HEK293 (cell line): ENCODE measurements at regions not wholly inside any gene's neighbourhood (a gene's known extent, or its start where the extent isn't known, plus 50 kb on each side); places are given as distances from the start of the nearest gene placed in this dataset.
A peak's percentile ranks its signal among the peaks of the same experiment; 100 is the strongest.

ENCODE experiments used
- BCL11A ChIP-seq: fragments of 450-650 bp; formaldehyde crosslinking; IDR thresholded peaks from 2 replicates; pipeline ENCODE4 v1.5.1; 2016; ENCODE audit warnings: low read depth, missing biosample characterization, missing genetic modification characterization
- EGR2 ChIP-seq: fragments of 450-650 bp; formaldehyde crosslinking; IDR thresholded peaks from 2 replicates; pipeline ENCODE4 v1.5.1; 2016; ENCODE audit warnings: low read depth, missing biosample characterization, missing genetic modification characterization
- GLIS1 ChIP-seq: fragments of 450-650 bp; formaldehyde crosslinking; IDR thresholded peaks from 2 replicates; pipeline ENCODE4 v1.5.1; 2016; ENCODE audit warnings: missing biosample characterization, missing genetic modification characterization
- HOXC10 ChIP-seq: sonication (generic); formaldehyde crosslinking; IDR thresholded peaks from 2 replicates; pipeline ENCODE4 v1.8.1; 2023; ENCODE audit warnings: mild to moderate bottlenecking, missing genetic modification reagents
- KLF10 ChIP-seq: fragments of 450-650 bp; IDR thresholded peaks from 2 replicates; pipeline ENCODE4 v1.5.1; 2018; ENCODE audit warnings: missing biosample characterization, mild to moderate bottlenecking, missing genetic modification characterization
- MZF1 ChIP-seq: fragments of 450-650 bp; formaldehyde crosslinking; IDR thresholded peaks from 2 replicates; pipeline ENCODE4 v1.5.1; 2017; ENCODE audit warnings: missing biosample characterization, missing genetic modification characterization, borderline replicate concordance
- PRDM1 ChIP-seq: fragments of 450-650 bp; formaldehyde crosslinking; IDR thresholded peaks from 2 replicates; pipeline ENCODE4; 2016; ENCODE audit warnings: missing biosample characterization, missing genetic modification characterization
- REPIN1 ChIP-seq: fragments of 450-650 bp; formaldehyde crosslinking; IDR thresholded peaks from 2 replicates; pipeline ENCODE4 v1.5.1; 2017; ENCODE audit warnings: missing biosample characterization, missing genetic modification characterization, low read depth
- SCRT1 ChIP-seq: fragments of 450-650 bp; formaldehyde crosslinking; IDR thresholded peaks from 2 replicates; pipeline ENCODE4 v1.5.1; 2016; ENCODE audit warnings: missing biosample characterization, missing genetic modification characterization, borderline replicate concordance
- WT1 ChIP-seq: fragments of 450-650 bp; formaldehyde crosslinking; IDR thresholded peaks from 2 replicates; pipeline ENCODE4 v1.5.1; 2016; ENCODE audit warnings: missing biosample characterization, missing genetic modification characterization
- YY1 ChIP-seq: fragments of 450-650 bp; formaldehyde crosslinking; IDR thresholded peaks from 2 replicates; pipeline ENCODE4 v1.5.1; 2018; ENCODE audit warnings: missing biosample characterization, missing genetic modification characterization
- ZBTB1 ChIP-seq: fragments of 450-650 bp; formaldehyde crosslinking; IDR thresholded peaks from 2 replicates; pipeline ENCODE4 v1.5.1; 2016; ENCODE audit warnings: missing biosample characterization, missing genetic modification characterization
- ZBTB20 ChIP-seq: fragments of 450-650 bp; formaldehyde crosslinking; IDR thresholded peaks from 2 replicates; pipeline ENCODE4 v1.5.1; 2016; ENCODE audit warnings: missing biosample characterization, missing genetic modification characterization
- ZFP69B ChIP-seq: fragments of 450-650 bp; formaldehyde crosslinking; IDR thresholded peaks from 2 replicates; pipeline ENCODE4 v1.5.1; 2016; ENCODE audit warnings: missing biosample characterization, missing genetic modification characterization
- ZIC2 ChIP-seq: fragments of 450-650 bp; formaldehyde crosslinking; IDR thresholded peaks from 2 replicates; pipeline ENCODE4 v1.5.1; 2016; ENCODE audit warnings: missing biosample characterization, missing genetic modification characterization
- ZNF10 ChIP-seq: fragments of 450-650 bp; formaldehyde crosslinking; IDR thresholded peaks from 2 replicates; pipeline ENCODE4 v1.5.1; 2017; ENCODE audit warnings: missing biosample characterization, missing genetic modification characterization
- ZNF112 ChIP-seq: fragments of 450-650 bp; formaldehyde crosslinking; IDR thresholded peaks from 2 replicates; pipeline ENCODE4 v1.5.0; 2017; ENCODE audit warnings: missing biosample characterization, missing genetic modification characterization
- ZNF121 ChIP-seq: fragments of 450-650 bp; formaldehyde crosslinking; IDR thresholded peaks from 2 replicates; pipeline ENCODE4 v1.5.1; 2016; ENCODE audit warnings: missing biosample characterization, missing genetic modification characterization
- ZNF138 ChIP-seq: fragments of 450-650 bp; formaldehyde crosslinking; IDR thresholded peaks from 2 replicates; pipeline ENCODE4 v1.5.1; 2016; ENCODE audit warnings: missing biosample characterization, missing genetic modification characterization, borderline replicate concordance
- ZNF214 ChIP-seq: fragments of 450-650 bp; formaldehyde crosslinking; IDR thresholded peaks from 2 replicates; pipeline ENCODE4 v1.5.1; 2017; ENCODE audit warnings: missing biosample characterization, mild to moderate bottlenecking, missing genetic modification characterization, borderline replicate concordance
- ZNF335 ChIP-seq: fragments of 450-650 bp; formaldehyde crosslinking; conservative IDR thresholded peaks from 2 replicates; pipeline ENCODE4 v1.5.1; 2016; ENCODE audit warnings: missing biosample characterization, missing genetic modification characterization
- ZNF423 ChIP-seq: fragments of 450-650 bp; formaldehyde crosslinking; IDR thresholded peaks from 2 replicates; pipeline ENCODE4 v1.5.1; 2016; ENCODE audit warnings: missing biosample characterization, missing genetic modification characterization
- ZNF473 ChIP-seq: fragments of 450-650 bp; formaldehyde crosslinking; IDR thresholded peaks from 2 replicates; pipeline ENCODE4 v1.5.1; 2017; ENCODE audit warnings: missing biosample characterization, missing genetic modification characterization
- ZNF501 ChIP-seq: fragments of 450-650 bp; formaldehyde crosslinking; IDR thresholded peaks from 2 replicates; pipeline ENCODE4 v1.5.1; 2016; ENCODE audit warnings: missing biosample characterization, missing genetic modification characterization
- ZNF530 ChIP-seq: fragments of 450-650 bp; formaldehyde crosslinking; IDR thresholded peaks from 2 replicates; pipeline ENCODE4 v1.5.1; 2016; ENCODE audit warnings: low read depth, missing biosample characterization, missing genetic modification characterization
- ZNF571 ChIP-seq: fragments of 450-650 bp; formaldehyde crosslinking; IDR thresholded peaks from 2 replicates; pipeline ENCODE4 v1.5.0; 2017; ENCODE audit warnings: missing biosample characterization, missing genetic modification characterization
- ZNF600 ChIP-seq: fragments of 450-650 bp; formaldehyde crosslinking; IDR thresholded peaks from 2 replicates; pipeline ENCODE4 v1.5.1; 2016; ENCODE audit warnings: missing biosample characterization, missing genetic modification characterization
- ZNF610 ChIP-seq: fragments of 450-650 bp; formaldehyde crosslinking; IDR thresholded peaks from 2 replicates; pipeline ENCODE4 v1.5.1; 2016; ENCODE audit warnings: missing biosample characterization, missing genetic modification characterization, borderline replicate concordance
- ZNF660 ChIP-seq: fragments of 450-650 bp; IDR thresholded peaks from 2 replicates; pipeline ENCODE4 v1.5.1; 2018; ENCODE audit warnings: missing biosample characterization, mild to moderate bottlenecking, missing genetic modification characterization
- ZNF707 ChIP-seq: fragments of 450-650 bp; formaldehyde crosslinking; IDR thresholded peaks from 2 replicates; pipeline ENCODE4 v1.5.1; 2016; ENCODE audit warnings: missing biosample characterization, missing genetic modification characterization
- ZNF776 ChIP-seq: fragments of 450-650 bp; formaldehyde crosslinking; IDR thresholded peaks from 2 replicates; pipeline ENCODE4 v1.5.0; 2017; ENCODE audit warnings: missing biosample characterization, missing genetic modification characterization, borderline replicate concordance
- ZSCAN23 ChIP-seq: fragments of 450-650 bp; formaldehyde crosslinking; IDR thresholded peaks from 2 replicates; pipeline ENCODE4 v1.5.1; 2016; ENCODE audit warnings: missing biosample characterization, missing genetic modification characterization
- TF ChIP-seq, protein P1 (sequence below): fragments of 450-650 bp; IDR thresholded peaks from 2 replicates; pipeline ENCODE4 v1.5.1; 2018; ENCODE audit warnings: missing biosample characterization, mild to moderate bottlenecking, missing genetic modification characterization
- TF ChIP-seq, protein P2 (sequence below): fragments of 450-650 bp; formaldehyde crosslinking; IDR thresholded peaks from 2 replicates; pipeline ENCODE4 v1.5.1; 2016; ENCODE audit warnings: missing biosample characterization, missing genetic modification characterization
- TF ChIP-seq, protein P3 (sequence below): fragments of 450-650 bp; formaldehyde crosslinking; IDR thresholded peaks from 2 replicates; pipeline ENCODE4 v1.5.1; 2016; ENCODE audit warnings: missing biosample characterization, missing genetic modification characterization
- TF ChIP-seq, protein P4 (sequence below): fragments of 450-650 bp; formaldehyde crosslinking; IDR thresholded peaks from 2 replicates; pipeline ENCODE4 v1.5.1; 2016; ENCODE audit warnings: missing biosample characterization, missing genetic modification characterization

GRCh38 chr13:110965038-110965754, 50.3 kb upstream of the ANKRD10 start (continued):
- TF ChIP-seq, protein P1, sequence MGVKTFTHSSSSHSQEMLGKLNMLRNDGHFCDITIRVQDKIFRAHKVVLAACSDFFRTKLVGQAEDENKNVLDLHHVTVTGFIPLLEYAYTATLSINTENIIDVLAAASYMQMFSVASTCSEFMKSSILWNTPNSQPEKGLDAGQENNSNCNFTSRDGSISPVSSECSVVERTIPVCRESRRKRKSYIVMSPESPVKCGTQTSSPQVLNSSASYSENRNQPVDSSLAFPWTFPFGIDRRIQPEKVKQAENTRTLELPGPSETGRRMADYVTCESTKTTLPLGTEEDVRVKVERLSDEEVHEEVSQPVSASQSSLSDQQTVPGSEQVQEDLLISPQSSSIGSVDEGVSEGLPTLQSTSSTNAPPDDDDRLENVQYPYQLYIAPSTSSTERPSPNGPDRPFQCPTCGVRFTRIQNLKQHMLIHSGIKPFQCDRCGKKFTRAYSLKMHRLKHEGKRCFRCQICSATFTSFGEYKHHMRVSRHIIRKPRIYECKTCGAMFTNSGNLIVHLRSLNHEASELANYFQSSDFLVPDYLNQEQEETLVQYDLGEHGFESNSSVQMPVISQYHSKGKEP: no peak
- TF ChIP-seq ZIC2 (no peak), ZNF112 (tag by site-specific recombination) (peak; percentile 79; the same call in 1 of the 2 replicates), HOXC10 (no peak), MZF1 (no peak), ZNF138 (tag by site-specific recombination) (no peak), ZSCAN23 (tag by site-specific recombination) (peak; percentile 100), WT1 (tag by site-specific recombination) (peak; percentile 49; the same call in 1 of the 2 replicates), ZNF776 (tag by site-specific recombination) (no peak), ZNF571 (peak; percentile 99), BCL11A (tag by site-specific recombination) (peak; percentile 75; the same call in 1 of the 2 replicates), SCRT1 (no peak), ZNF423 (no peak), YY1 (tag by site-specific recombination) (no peak), ZFP69B (tag by site-specific recombination) (peak; percentile 74), ZNF660 (tag by site-specific recombination) (peak; percentile 95; the same call in 1 of the 2 replicates), ZNF335 (tag by site-specific recombination) (peak; percentile 53), ZNF707 (tag by site-specific recombination) (peak; percentile 76), ZNF121 (tag by site-specific recombination) (no peak), PRDM1 (tag by site-specific recombination) (peak; percentile 95), REPIN1 (tag by site-specific recombination) (no peak), GLIS1 (0 out of 2 replicates have a peak, but pooled peaks have one; percentile 12), ZNF214 (no peak), ZNF610 (tag by site-specific recombination) (no peak), ZNF10 (no peak), ZNF473 (tag by site-specific recombination) (peak; percentile 99), ZNF600 (tag by site-specific recombination) (no peak), ZBTB1 (tag by site-specific recombination) (peak; percentile 82; the same call in 1 of the 2 replicates), ZNF530 (tag by site-specific recombination) (no peak), ZBTB20 (tag by site-specific recombination) (no peak), EGR2 (tag by site-specific recombination) (peak; percentile 28; the same call in 1 of the 2 replicates), KLF10 (peak; percentile 33; the same call in 1 of the 2 replicates), ZNF501 (tag by site-specific recombination) (peak; percentile 97)
- TF ChIP-seq, protein P2, sequence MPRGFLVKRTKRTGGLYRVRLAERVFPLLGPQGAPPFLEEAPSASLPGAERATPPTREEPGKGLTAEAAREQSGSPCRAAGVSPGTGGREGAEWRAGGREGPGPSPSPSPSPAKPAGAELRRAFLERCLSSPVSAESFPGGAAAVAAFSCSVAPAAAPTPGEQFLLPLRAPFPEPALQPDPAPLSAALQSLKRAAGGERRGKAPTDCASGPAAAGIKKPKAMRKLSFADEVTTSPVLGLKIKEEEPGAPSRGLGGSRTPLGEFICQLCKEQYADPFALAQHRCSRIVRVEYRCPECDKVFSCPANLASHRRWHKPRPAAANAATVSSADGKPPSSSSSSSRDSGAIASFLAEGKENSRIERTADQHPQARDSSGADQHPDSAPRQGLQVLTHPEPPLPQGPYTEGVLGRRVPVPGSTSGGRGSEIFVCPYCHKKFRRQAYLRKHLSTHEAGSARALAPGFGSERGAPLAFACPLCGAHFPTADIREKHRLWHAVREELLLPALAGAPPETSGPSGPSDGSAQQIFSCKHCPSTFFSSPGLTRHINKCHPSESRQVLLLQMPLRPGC (tag by site-specific recombination): peak; percentile 99
- TF ChIP-seq, protein P3, sequence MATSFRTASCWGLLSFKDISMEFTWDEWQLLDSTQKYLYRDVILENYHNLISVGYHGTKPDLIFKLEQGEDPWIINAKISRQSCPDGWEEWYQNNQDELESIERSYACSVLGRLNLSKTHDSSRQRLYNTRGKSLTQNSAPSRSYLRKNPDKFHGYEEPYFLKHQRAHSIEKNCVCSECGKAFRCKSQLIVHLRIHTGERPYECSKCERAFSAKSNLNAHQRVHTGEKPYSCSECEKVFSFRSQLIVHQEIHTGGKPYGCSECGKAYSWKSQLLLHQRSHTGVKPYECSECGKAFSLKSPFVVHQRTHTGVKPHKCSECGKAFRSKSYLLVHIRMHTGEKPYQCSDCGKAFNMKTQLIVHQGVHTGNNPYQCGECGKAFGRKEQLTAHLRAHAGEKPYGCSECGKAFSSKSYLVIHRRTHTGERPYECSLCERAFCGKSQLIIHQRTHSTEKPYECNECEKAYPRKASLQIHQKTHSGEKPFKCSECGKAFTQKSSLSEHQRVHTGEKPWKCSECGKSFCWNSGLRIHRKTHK (tag by site-specific recombination): peak; percentile 84
- TF ChIP-seq, protein P4, sequence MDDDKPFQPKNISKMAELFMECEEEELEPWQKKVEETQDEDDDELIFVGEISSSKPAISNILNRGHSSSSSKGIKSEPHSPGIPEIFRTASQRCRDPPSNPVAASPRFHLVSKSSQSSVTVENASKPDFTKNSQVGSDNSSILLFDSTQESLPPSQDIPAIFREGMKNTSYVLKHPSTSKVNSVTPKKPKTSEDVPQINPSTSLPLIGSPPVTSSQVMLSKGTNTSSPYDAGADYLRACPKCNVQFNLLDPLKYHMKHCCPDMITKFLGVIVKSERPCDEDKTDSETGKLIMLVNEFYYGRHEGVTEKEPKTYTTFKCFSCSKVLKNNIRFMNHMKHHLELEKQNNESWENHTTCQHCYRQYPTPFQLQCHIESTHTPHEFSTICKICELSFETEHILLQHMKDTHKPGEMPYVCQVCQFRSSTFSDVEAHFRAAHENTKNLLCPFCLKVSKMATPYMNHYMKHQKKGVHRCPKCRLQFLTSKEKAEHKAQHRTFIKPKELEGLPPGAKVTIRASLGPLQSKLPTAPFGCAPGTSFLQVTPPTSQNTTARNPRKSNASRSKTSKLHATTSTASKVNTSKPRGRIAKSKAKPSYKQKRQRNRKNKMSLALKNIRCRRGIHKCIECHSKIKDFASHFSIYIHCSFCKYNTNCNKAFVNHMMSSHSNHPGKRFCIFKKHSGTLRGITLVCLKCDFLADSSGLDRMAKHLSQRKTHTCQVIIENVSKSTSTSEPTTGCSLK: no peak
